ENCODE measurements at regions not wholly inside any gene's neighbourhood (a gene's known extent, or its start where the extent isn't known, plus 50 kb on each side); places are given as distances from the start of the nearest gene placed in this dataset.

GRCh38 chr4:166318810-166319525 is 445.9 kb downstream of the TLL1 start:
- no peak for TF ChIP-seq CTCF (IDR thresholded peaks at IDR 0.05; ENCODE audit: insufficient read depth, low read depth, low read length)
- H3K4me3 ChIP-seq (ENCODE audit: low read depth, low read length) = no peak overlapping the region
- DNase-seq (ENCODE audit: low read depth) = peak; percentile 7

- no peak for DNase-seq (ENCODE audit: low read depth)
- TF ChIP-seq CTCF (IDR thresholded peaks at IDR 0.05; ENCODE audit: insufficient read depth, low read depth, low read length) = no peak
- H3K4me3 ChIP-seq (ENCODE audit: low read depth, low read length) = no peak overlapping the region
These were observed 450.2 kb downstream of the TLL1 start for GRCh38 chr4:166323250-166323649.

- H3K4me3 ChIP-seq (ENCODE audit: low read depth, low read length) = no peak overlapping the region
- TF ChIP-seq CTCF (IDR thresholded peaks at IDR 0.05; ENCODE audit: insufficient read depth, low read depth, low read length) = peak; percentile 17
- peak; percentile 3 for DNase-seq (ENCODE audit: low read depth)
These were observed 451.3 kb downstream of the TLL1 start for GRCh38 chr4:166324321-166324720.

DNA sequence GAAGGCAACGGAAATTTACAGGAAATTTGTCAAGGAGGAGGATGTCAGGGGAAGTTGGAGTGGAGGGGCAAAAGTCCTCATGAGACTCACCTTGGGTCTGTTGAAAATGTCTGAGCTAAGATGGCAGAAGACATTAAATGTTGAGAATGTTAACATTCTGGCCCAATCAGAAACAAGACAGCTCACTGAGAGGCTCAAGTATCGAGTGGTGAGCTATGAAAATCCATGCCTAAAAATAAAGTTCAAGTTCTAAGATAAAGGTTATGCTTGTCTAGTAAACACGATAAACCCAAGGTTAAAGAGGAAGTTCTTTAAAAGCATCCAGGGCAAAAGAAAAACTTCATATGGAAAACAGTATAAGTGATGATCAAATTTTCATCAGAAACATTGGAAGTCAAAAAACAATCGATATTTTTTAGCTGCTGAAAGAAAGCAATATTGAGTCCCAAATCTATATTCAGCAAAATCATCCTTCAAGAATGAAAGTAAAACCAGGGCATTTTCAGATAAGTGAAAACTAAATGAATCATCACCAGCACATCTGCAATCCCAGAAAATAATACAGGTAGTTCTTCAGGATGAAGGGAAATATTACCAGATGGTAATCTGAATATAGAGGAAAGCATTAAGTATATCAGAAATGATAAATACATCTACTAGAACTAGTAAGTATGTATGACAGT is 462.4 kb downstream of the TLL1 start:
- TF ChIP-seq CTCF (IDR thresholded peaks at IDR 0.05; ENCODE audit: insufficient read depth, low read depth, low read length) = no peak
- DNase-seq (ENCODE audit: low read depth) = no peak
- no peak overlapping the region for H3K4me3 ChIP-seq (ENCODE audit: low read depth, low read length)

- no peak overlapping the region for H3K4me3 ChIP-seq (ENCODE audit: low read depth, low read length)
- no peak for DNase-seq (ENCODE audit: low read depth)
- no peak for TF ChIP-seq CTCF (IDR thresholded peaks at IDR 0.05; ENCODE audit: insufficient read depth, low read depth, low read length)
These were observed 469.0 kb downstream of the TLL1 start for GRCh38 chr4:166341992-166342391.

DNA sequence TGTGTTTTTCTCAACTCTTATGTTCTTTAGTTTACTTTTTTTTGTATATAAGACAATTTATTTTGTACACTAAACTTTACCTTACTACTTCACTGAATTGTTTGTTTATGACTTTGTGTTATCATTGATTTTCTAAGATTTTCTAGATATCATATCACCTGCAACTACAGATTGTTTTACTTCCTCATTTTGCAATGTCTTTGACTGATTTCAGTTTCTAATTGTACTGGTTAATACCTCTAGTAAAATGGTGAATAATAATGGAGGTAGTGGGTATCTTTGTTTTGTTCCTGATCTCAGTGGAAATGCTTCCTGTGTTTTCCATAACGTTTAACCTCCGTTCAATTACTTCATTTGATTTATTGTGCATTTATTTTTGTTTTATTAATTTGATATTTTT is 490.2 kb downstream of the TLL1 start:
- no peak for DNase-seq (ENCODE audit: low read depth)
- no peak for TF ChIP-seq CTCF (IDR thresholded peaks at IDR 0.05; ENCODE audit: insufficient read depth, low read depth, low read length)
- no peak overlapping the region for H3K4me3 ChIP-seq (ENCODE audit: low read depth, low read length)
